GM12878 (cell line): ENCODE measurements at regions not wholly inside any gene's neighbourhood (a gene's known extent, or its start where the extent isn't known, plus 50 kb on each side); places are given as distances from the start of the nearest gene placed in this dataset.

Experiments
- ATAC-seq: fragments of 200-7000 bp; cut with Tn5 transposase; 3 replicates; pipeline ENCODE4 v1.9.1; 2020; ENCODE audit warnings: mild to moderate bottlenecking, moderate library complexity
- BruUV-seq: library from RNA; stranded (reverse); fragments of 400-500 nt; replicated peaks from 2 replicates; lab custom pipeline; 2021; lab: Mats Ljungman, UMichigan
- CTCF ChIA-PET: fragments of 300-600 bp; sonication (Branson Sonifier 250); formaldehyde crosslinking; extraction: SDS; loops from one replicate; lab custom pipeline; 2021; ENCODE audit warnings: inconsistent platforms; lab: Yijun Ruan, JAX
- POLR2A ChIA-PET: fragments of 350-600 bp; formaldehyde crosslinking; extraction: SDS; loops from one replicate; lab custom pipeline; 2021; ENCODE audit warnings: inconsistent platforms; lab: Charles Lee
- RAD21 ChIA-PET: fragments of 300-600 bp; sonication (Branson Sonifier 250); formaldehyde crosslinking; loops from one replicate; lab custom pipeline; 2023; ENCODE audit warnings: antibody characterized with exemption; ENCODE audit not compliant: unreplicated experiment; lab: Charles Lee
- SMC1A ChIA-PET: fragments of 300-600 bp; sonication (Branson Sonifier 250); formaldehyde crosslinking; loops from one replicate; lab custom pipeline; 2023; ENCODE audit not compliant: unreplicated experiment, uncharacterized antibody; lab: Charles Lee
- DNase-seq: peaks from one replicate; pipeline ENCODE4 v3.0.0-alpha.2; 2011; ENCODE audit warnings: low read depth, low spot score
- FAIRE-seq: peaks from 3 replicates; lab custom pipeline; 2011; peaks lifted over from hg19 to GRCh38; lab: Jason Lieb, UNC
- H2AFZ ChIP-seq: 2 replicates; pipeline ENCODE4 v1.6.0; 2011; ENCODE audit warnings: low read depth, low read length, control low read depth; ENCODE audit not compliant: control insufficient read depth
- H3K27ac ChIP-seq: 2 replicates; pipeline ENCODE4 v1.5.1; 2011; ENCODE audit warnings: control low read depth; ENCODE audit not compliant: control insufficient read depth, insufficient read depth
- H3K27me3 ChIP-seq, 2 experiments: replicated peaks in 1 of 2; 2 replicates each; pipeline versions ENCODE4 v1.6.0 to v1.6.1; 2011; ENCODE audit warnings: low read length in 1 of 2; ENCODE audit not compliant: control insufficient read depth in 2 of 2, insufficient read depth in 2 of 2
- H3K36me3 ChIP-seq, 2 experiments: 2 replicates each; pipeline ENCODE4 v1.5.1; 2011; ENCODE audit warnings: low read length in 1 of 2; ENCODE audit not compliant: control insufficient read depth in 2 of 2, insufficient read depth in 2 of 2
- H3K4me1 ChIP-seq: 2 replicates; pipeline ENCODE4 v1.6.1; 2011; ENCODE audit warnings: mild to moderate bottlenecking, low read length, moderate library complexity, mixed read lengths; ENCODE audit not compliant: control insufficient read depth, insufficient read depth
- H3K4me2 ChIP-seq: 2 replicates; pipeline ENCODE4 v1.6.0; 2011; ENCODE audit warnings: control low read depth; ENCODE audit not compliant: control insufficient read depth, insufficient read depth
- H3K4me3 ChIP-seq: fragments of 200-600 bp; sonication (generic); 2 replicates; pipeline ENCODE4 v1.5.1; 2016
- H3K79me2 ChIP-seq: 2 replicates; pipeline ENCODE4 v1.6.0; 2011; ENCODE audit warnings: low read length; ENCODE audit not compliant: control insufficient read depth, insufficient read depth
- H3K9ac ChIP-seq: 2 replicates; pipeline ENCODE4 v1.8.0; 2011; ENCODE audit warnings: low read length, control low read depth, mixed read lengths; ENCODE audit not compliant: control insufficient read depth, insufficient read depth
- H3K9me3 ChIP-seq: replicated peaks from 3 replicates; pipeline ENCODE4 v1.5.1; 2011; ENCODE audit warnings: mild to moderate bottlenecking, low read length; ENCODE audit not compliant: control insufficient read depth, insufficient read depth
- H4K20me1 ChIP-seq: 2 replicates; pipeline ENCODE4 v1.6.0; 2011; ENCODE audit not compliant: control insufficient read depth, insufficient read depth
- CBX3 ChIP-seq: fragments of 200-600 bp; sonication (generic); IDR thresholded peaks from 2 replicates; pipeline ENCODE4 v1.6.1; 2016; ENCODE audit warnings: low read depth, borderline replicate concordance
- CEBPZ ChIP-seq: fragments of 150-350 bp; IDR thresholded peaks from 2 replicates; pipeline ENCODE4 v1.6.1; 2016; ENCODE audit warnings: low read depth, low read length
- CHD4 ChIP-seq: fragments of 200-600 bp; sonication (generic); IDR thresholded peaks from 2 replicates; pipeline ENCODE4 v1.6.1; 2016; ENCODE audit warnings: mild to moderate bottlenecking
- EED ChIP-seq: sonication (generic); IDR thresholded peaks from 2 replicates; pipeline ENCODE4 v1.6.1; 2016; ENCODE audit warnings: antibody characterized with exemption, low read depth
- EP300 ChIP-seq, 2 experiments: fragments of 150-350 bp in 1 of 2; IDR thresholded peaks; 2 replicates each; pipeline ENCODE4 v1.6.1; 2011 to 2012; ENCODE audit warnings: low read depth in 2 of 2, low read length in 2 of 2, borderline replicate concordance in 1 of 2, improper control_type of control experiment in 1 of 2, inconsistent platforms in 1 of 2; ENCODE audit not compliant: control insufficient read depth in 1 of 2
- HDAC2 ChIP-seq: fragments of 200-600 bp; sonication (generic); IDR thresholded peaks from 2 replicates; pipeline ENCODE4 v1.6.1; 2017
- HDAC6 ChIP-seq: fragments of 200-600 bp; sonication (generic); IDR thresholded peaks from one replicate; pipeline ENCODE4 v1.8.0; 2017; ENCODE audit warnings: antibody characterized with exemption; ENCODE audit not compliant: unreplicated experiment
- MXI1 ChIP-seq: fragments of 150-350 bp; IDR thresholded peaks from 2 replicates; pipeline ENCODE4 v1.6.1; 2011; ENCODE audit warnings: low read depth, mild to moderate bottlenecking, inconsistent platforms, low read length, improper control_type of control experiment
- PAX8 ChIP-seq: fragments of 450-650 bp; IDR thresholded peaks from 2 replicates; pipeline ENCODE4 v1.6.1; 2017; ENCODE audit warnings: mild to moderate bottlenecking, moderate library complexity
- PML ChIP-seq: IDR thresholded peaks from 2 replicates; pipeline ENCODE4 v1.6.1; 2012; ENCODE audit warnings: low read length, inconsistent platforms
- SMC3 ChIP-seq: IDR thresholded peaks from 2 replicates; pipeline ENCODE4 v1.6.1; 2011; ENCODE audit warnings: low read length, improper control_type of control experiment, borderline replicate concordance
- WRNIP1 ChIP-seq: IDR thresholded peaks from 2 replicates; pipeline ENCODE4 v1.6.1; 2011; ENCODE audit warnings: low read depth, low read length, improper control_type of control experiment, borderline replicate concordance
- YY1 ChIP-seq: IDR thresholded peaks from 2 replicates; pipeline ENCODE4 v1.6.1; 2011; ENCODE audit warnings: low read depth, mild to moderate bottlenecking, low read length
- ZNF24 ChIP-seq: fragments of 450-650 bp; IDR thresholded peaks from 2 replicates; pipeline ENCODE4 v1.6.1; 2017; ENCODE audit warnings: antibody characterized with exemption, mild to moderate bottlenecking
- ZNF274 ChIP-seq: IDR thresholded peaks from one replicate; pipeline ENCODE4 v1.8.0; 2011; ENCODE audit not compliant: insufficient read length, insufficient read depth
- ZSCAN29 ChIP-seq: fragments of 450-650 bp; IDR thresholded peaks from 2 replicates; pipeline ENCODE4 v1.6.1; 2017; ENCODE audit warnings: mild to moderate bottlenecking, moderate library complexity
- in situ Hi-C: fragments of 300-500 bp; cut with MboI; formaldehyde crosslinking; loops from 9 replicates; pipeline ENCODE4 v1.14.3; 2018; ENCODE audit warnings: mixed read lengths
- intact Hi-C: fragments of 100-400 bp; cut with micrococcal nuclease; formaldehyde crosslinking; loops from one replicate; pipeline ENCODE4 v1.14.2; 2022; ENCODE audit not compliant: unreplicated experiment
- TF ChIP-seq, protein P1 (sequence below): fragments of 450-650 bp; IDR thresholded peaks from 2 replicates; pipeline ENCODE4 v1.6.1; 2016; ENCODE audit warnings: mild to moderate bottlenecking
- TF ChIP-seq, protein P2 (sequence below): fragments of 450-650 bp; IDR thresholded peaks from 2 replicates; pipeline ENCODE4 v1.6.1; 2017; ENCODE audit warnings: antibody characterized with exemption, mild to moderate bottlenecking, moderate library complexity
- TF ChIP-seq, protein P3 (sequence below): IDR thresholded peaks from 2 replicates; pipeline ENCODE4 v1.6.1; 2012; ENCODE audit warnings: low read depth, low read length, improper control_type of control experiment

DNA sequence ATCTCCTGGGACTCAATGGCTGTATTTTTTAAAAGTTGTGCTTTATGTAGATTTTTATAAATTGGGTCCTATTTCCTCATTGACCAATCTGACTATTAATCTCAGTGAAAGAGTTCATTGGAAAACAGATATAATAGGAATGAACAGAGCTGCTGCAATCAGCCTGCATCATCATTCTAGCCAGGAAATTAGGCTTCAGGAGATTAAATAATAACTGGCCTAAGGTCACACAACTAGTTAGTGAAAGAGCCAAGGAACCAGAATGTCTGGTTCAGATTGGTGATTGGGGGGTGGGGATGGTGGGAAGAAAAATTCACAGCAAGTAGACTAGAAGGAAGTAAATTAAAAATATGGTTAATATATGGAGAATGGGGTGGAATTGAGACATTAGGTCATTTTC is 180.9 kb upstream of the ROPN1 start:
- Histone ChIP-seq H3K36me3 (no peaks in the 10 kb centered on the region), H4K20me1 (no peaks in the 10 kb centered on the region), H3K4me2 (no peak overlapping the region), H3K79me2 (no peaks in the 10 kb centered on the region), H3K27ac (no peak overlapping the region), H2AFZ (no peak overlapping the region), H3K9ac (no peak overlapping the region), H3K27me3 (no peaks in the 10 kb centered on the region), H3K9me3 (no peaks in the 10 kb centered on the region), H3K4me1 (no peaks in the 10 kb centered on the region), H3K4me3 (no peak overlapping the region)
- ChIA-PET SMC1A (no interaction called here), POLR2A (no interaction called here), RAD21 (no interaction called here), CTCF (no interaction called here)
- in situ Hi-C loops = no loop called here
- intact Hi-C loops = no loop called here
- no peak for FAIRE-seq
- DNase-seq = no peak
- no TSS peak for BruUV-seq
- ATAC-seq = no peak
- no peak for TF ChIP-seq HDAC2
- no peak for TF ChIP-seq PAX8
- no peak for TF ChIP-seq WRNIP1
- TF ChIP-seq ZSCAN29 = no peak
- TF ChIP-seq, protein P1, sequence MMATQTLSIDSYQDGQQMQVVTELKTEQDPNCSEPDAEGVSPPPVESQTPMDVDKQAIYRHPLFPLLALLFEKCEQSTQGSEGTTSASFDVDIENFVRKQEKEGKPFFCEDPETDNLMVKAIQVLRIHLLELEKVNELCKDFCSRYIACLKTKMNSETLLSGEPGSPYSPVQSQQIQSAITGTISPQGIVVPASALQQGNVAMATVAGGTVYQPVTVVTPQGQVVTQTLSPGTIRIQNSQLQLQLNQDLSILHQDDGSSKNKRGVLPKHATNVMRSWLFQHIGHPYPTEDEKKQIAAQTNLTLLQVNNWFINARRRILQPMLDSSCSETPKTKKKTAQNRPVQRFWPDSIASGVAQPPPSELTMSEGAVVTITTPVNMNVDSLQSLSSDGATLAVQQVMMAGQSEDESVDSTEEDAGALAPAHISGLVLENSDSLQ = no peak
- no peak for TF ChIP-seq CEBPZ
- TF ChIP-seq, protein P2, sequence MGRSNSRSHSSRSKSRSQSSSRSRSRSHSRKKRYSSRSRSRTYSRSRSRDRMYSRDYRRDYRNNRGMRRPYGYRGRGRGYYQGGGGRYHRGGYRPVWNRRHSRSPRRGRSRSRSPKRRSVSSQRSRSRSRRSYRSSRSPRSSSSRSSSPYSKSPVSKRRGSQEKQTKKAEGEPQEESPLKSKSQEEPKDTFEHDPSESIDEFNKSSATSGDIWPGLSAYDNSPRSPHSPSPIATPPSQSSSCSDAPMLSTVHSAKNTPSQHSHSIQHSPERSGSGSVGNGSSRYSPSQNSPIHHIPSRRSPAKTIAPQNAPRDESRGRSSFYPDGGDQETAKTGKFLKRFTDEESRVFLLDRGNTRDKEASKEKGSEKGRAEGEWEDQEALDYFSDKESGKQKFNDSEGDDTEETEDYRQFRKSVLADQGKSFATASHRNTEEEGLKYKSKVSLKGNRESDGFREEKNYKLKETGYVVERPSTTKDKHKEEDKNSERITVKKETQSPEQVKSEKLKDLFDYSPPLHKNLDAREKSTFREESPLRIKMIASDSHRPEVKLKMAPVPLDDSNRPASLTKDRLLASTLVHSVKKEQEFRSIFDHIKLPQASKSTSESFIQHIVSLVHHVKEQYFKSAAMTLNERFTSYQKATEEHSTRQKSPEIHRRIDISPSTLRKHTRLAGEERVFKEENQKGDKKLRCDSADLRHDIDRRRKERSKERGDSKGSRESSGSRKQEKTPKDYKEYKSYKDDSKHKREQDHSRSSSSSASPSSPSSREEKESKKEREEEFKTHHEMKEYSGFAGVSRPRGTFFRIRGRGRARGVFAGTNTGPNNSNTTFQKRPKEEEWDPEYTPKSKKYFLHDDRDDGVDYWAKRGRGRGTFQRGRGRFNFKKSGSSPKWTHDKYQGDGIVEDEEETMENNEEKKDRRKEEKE = no peak
- TF ChIP-seq MXI1 = no peak
- no peak for TF ChIP-seq HDAC6
- no peak for TF ChIP-seq CHD4
- TF ChIP-seq EED = no peak
- TF ChIP-seq, protein P3, sequence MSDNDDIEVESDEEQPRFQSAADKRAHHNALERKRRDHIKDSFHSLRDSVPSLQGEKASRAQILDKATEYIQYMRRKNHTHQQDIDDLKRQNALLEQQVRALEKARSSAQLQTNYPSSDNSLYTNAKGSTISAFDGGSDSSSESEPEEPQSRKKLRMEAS = no peak
- TF ChIP-seq SMC3 = no peak
- TF ChIP-seq PML = no peak
- no peak for TF ChIP-seq CBX3
- no peak for TF ChIP-seq EP300 (IDR thresholded peaks at IDR 0.05; ENCODE audit: borderline replicate concordance in 1 of 2, control insufficient read depth in 1 of 2, low read depth in 2 of 2, low read length in 2 of 2)
- no peak for TF ChIP-seq ZNF24
- TF ChIP-seq ZNF274 = no peak
- TF ChIP-seq YY1 = no peak
